Glomerular endothelial cell (primary cell): ENCODE measurements at regions not wholly inside any gene's neighbourhood (a gene's known extent, or its start where the extent isn't known, plus 50 kb on each side); places are given as distances from the start of the nearest gene placed in this dataset.
"Not testable (repeated sequence)": the region's sequence is repeated elsewhere in the genome, so short reads cannot be mapped to it uniquely, and the experiment has no call there.

Source experiments
- DNase-seq: peaks from one replicate; pipeline ENCODE4 v3.0.0-alpha.2; 2011; ENCODE audit warnings: low read depth, low spot score; ENCODE audit errors: extremely low read depth

- no peak for DNase-seq
These were observed 1060.0 kb upstream of the DDX18 start for GRCh38 chr2:116754381-116755101.

GRCh38 chr2:116761864-116762263 lies 1052.6 kb upstream of the DDX18 start:
- no peak for DNase-seq

- no peak for DNase-seq
These were observed 1045.0 kb upstream of the DDX18 start for GRCh38 chr2:116769514-116769913.

GRCh38 chr2:116776556-116776955 lies 1037.9 kb upstream of the DDX18 start:
- DNase-seq = no peak

DNA sequence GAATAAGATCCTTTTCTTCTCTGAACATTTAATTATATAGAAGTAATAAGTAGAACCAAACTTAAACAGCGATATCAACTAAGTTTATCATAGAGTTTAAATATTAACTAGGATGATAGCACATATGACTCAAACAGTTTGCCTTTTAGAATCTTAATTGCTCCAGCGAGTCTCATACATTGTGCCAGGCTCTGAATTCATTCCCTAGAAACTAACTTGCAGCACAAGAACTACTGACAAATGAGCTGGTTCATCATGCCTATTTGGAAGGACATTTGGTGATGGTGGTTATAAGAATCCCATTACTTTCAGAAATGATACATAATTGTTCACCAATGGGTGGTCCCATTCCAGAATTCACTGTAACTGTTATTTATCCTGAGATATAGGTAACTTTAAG lies 1026.6 kb upstream of the DDX18 start:
- DNase-seq = no peak

DNA sequence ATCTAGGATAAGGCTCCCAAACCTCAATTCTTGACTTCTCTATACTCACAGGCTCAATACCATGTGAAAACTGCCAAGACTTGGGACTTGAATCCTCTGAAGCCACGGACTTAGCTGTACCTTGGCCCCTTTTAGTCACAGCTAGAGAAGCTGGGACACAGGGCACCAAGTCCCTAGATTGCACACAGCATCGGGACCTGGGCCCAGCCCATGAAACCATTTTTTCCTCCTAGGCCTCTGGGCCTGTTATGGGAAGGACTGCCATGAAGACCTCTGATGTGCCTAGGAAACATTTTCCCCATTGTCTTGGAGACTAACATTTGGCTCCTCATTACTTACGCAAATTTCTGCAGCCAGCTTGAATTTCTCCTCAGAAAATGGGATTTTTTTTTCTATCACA lies 1011.8 kb upstream of the DDX18 start:
- no peak for DNase-seq

DNA sequence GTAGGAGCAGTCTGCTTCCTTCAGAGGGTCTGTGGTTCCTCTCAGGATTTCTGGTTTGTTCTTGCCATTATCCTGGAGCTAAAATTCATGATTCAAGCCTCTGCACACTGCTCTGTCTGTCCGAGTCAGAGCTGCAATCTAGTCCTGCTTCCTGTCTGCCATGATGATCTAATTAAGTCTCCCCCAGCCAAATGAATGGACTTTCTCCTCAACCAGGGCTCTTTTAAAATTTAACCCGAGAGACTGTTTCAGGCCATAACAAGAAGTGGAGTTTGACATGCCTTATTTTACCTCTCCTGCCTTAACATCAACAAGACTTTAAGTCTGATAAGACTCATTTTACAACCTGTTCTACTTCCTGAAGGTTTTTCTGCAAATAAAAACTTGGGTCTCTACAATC lies 1009.6 kb upstream of the DDX18 start:
- DNase-seq = no peak

DNA sequence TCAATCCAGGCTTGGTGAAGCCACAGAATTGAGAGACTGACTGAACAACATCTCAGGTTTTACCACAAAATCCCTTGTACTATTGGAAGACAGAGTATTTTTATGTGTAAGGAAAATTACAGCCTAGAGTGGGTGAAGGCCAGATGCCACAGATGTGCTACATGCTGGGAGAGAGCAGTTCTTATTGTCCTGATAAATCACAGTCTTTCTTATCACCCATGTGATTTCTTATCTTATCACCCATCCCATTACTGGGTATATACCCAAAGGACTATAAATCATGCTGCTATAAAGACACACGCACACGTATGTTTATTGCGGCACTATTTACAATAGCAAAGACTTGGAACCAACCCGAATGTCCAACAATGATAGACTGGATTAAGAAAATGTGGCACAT lies 1008.0 kb upstream of the DDX18 start:
- not testable (repeated sequence) for DNase-seq

DNA sequence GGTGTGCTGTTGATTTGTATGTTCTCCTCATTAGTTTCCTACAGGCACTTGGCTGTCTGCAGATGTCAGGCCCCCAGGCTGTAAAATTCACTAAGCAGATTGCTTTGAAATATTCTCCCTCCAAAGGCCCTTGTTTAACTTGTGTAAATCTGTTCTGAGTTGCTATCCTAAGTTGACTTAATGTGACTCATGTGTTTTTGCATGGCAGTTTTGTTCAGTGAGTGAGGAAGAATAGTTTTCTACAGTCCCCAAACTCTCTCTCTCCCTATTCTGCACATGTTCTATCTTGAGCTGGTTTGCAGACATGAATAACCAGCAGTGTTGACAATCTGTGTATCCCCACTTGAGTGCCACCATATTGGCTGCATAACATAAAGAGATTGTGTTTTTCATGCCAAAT lies 1005.4 kb upstream of the DDX18 start:
- DNase-seq = no peak

- no peak for DNase-seq
These were observed 1004.4 kb upstream of the DDX18 start for GRCh38 chr2:116810071-116810470.

GRCh38 chr2:116810645-116811044 lies 1003.8 kb upstream of the DDX18 start:
- no peak for DNase-seq

- no peak for DNase-seq
These were observed 995.1 kb upstream of the DDX18 start for GRCh38 chr2:116819355-116819754.

DNA sequence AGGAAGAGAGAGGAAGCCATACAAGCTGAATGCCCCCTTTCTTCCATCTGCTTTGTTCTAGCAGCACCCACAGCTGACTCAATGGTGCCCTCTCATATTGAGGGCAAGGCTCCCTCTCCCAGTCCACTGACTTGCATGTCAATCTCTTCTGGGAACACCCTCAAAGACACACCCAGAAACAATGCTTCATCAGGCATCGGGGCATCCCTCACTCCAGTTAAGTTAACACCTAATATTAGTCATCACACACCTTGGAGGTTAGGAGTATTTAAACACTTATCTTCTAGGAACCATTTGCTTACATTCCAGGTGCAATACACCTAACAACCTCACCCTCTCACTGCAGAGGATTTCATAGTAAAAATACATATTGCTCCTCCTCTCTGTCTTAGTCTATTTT lies 993.5 kb upstream of the DDX18 start:
- DNase-seq = no peak

GRCh38 chr2:116829543-116829942 lies 984.9 kb upstream of the DDX18 start:
- not testable (repeated sequence) for DNase-seq

GRCh38 chr2:116832148-116832547 lies 982.3 kb upstream of the DDX18 start:
- DNase-seq = no peak

DNA sequence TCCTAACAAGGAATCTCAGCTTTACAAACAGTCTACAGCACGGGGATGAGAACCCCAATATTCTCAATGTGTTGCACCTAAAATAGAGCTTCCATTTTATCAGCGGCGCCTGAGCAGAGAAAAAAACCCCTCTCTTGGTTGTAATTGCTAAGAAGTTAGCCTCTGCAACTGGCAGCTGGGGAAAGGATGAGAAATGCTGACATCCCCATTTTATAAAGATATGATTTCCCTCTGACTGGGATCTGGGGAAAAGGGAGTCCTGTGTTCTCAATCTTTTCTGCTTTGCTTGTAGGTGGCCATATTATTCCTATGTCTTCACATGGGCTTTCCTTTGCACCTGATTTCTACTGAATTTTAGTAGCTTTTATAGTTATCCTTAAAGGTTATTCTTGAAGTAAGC lies 981.4 kb upstream of the DDX18 start:
- DNase-seq = no peak

GRCh38 chr2:116842164-116842563 lies 972.3 kb upstream of the DDX18 start:
- DNase-seq = no peak

- DNase-seq = no peak
These were observed 954.8 kb upstream of the DDX18 start for GRCh38 chr2:116859708-116860107.

GRCh38 chr2:116874021-116874420 lies 940.5 kb upstream of the DDX18 start:
- no peak for DNase-seq

DNA sequence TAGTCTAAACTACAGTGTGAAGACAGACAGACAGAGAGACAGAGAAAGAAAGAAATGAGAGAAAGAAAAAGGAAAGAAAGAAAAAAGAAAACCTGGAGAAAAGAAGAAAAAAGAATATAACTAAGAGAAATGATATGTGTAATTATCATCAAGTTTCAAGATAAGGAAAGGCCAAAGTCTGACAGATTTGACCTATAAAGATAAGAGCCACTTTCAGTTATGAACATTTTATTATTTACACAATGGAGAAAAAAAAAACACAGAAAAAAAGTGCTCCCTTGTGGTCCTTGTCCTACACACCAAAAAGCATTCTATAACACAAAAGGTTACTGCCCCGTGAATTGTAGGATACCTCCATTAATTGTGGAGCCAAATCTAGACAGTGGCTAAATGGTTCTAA lies 937.2 kb upstream of the DDX18 start:
- DNase-seq = no peak

- DNase-seq = no peak
These were observed 936.5 kb upstream of the DDX18 start for GRCh38 chr2:116877944-116878343.

- DNase-seq = no peak
These were observed 934.8 kb upstream of the DDX18 start for GRCh38 chr2:116879650-116880160.

- no peak for DNase-seq
These were observed 923.3 kb upstream of the DDX18 start for GRCh38 chr2:116891191-116891590.
